HAP-1 (cell line): ENCODE measurements at regions not wholly inside any gene's neighbourhood (a gene's known extent, or its start where the extent isn't known, plus 50 kb on each side); places are given as distances from the start of the nearest gene placed in this dataset.

Experiments
- DNase-seq, 2 experiments: peaks; one replicate each; pipeline ENCODE4 v3.0.0-alpha.2; 2016 to 2020; ENCODE audit warnings: low spot score in 2 of 2
- H3K27me3 ChIP-seq: fragments of 250-450 bp; sonication (Bioruptor Pico); 2 replicates; pipeline ENCODE4 v1.5.1; 2020; ENCODE audit warnings: low read depth, mild to moderate bottlenecking, moderate library complexity
- H3K36me3 ChIP-seq: fragments of 250-450 bp; sonication (Bioruptor Pico); replicated peaks from 2 replicates; pipeline ENCODE4 v1.5.1; 2020; ENCODE audit warnings: mild to moderate bottlenecking
- H3K4me1 ChIP-seq: fragments of 250-450 bp; sonication (Bioruptor Pico); 2 replicates; pipeline ENCODE4 v1.5.1; 2020; ENCODE audit warnings: mild to moderate bottlenecking
- H3K4me3 ChIP-seq: fragments of 250-450 bp; sonication (Bioruptor Pico); 2 replicates; pipeline ENCODE4 v1.5.1; 2020; ENCODE audit warnings: mild to moderate bottlenecking, moderate library complexity
- H3K9me3 ChIP-seq: fragments of 250-450 bp; sonication (Bioruptor Pico); 2 replicates; pipeline ENCODE4 v1.5.1; 2020; ENCODE audit warnings: mild to moderate bottlenecking, moderate library complexity
- in situ Hi-C: fragments of 300-500 bp; cut with MboI; formaldehyde crosslinking; loops from 3 replicates; pipeline ENCODE4 v1.14.3; 2020; ENCODE audit warnings: low sequenced_read_pairs, inconsistent platforms, mixed read lengths

DNA sequence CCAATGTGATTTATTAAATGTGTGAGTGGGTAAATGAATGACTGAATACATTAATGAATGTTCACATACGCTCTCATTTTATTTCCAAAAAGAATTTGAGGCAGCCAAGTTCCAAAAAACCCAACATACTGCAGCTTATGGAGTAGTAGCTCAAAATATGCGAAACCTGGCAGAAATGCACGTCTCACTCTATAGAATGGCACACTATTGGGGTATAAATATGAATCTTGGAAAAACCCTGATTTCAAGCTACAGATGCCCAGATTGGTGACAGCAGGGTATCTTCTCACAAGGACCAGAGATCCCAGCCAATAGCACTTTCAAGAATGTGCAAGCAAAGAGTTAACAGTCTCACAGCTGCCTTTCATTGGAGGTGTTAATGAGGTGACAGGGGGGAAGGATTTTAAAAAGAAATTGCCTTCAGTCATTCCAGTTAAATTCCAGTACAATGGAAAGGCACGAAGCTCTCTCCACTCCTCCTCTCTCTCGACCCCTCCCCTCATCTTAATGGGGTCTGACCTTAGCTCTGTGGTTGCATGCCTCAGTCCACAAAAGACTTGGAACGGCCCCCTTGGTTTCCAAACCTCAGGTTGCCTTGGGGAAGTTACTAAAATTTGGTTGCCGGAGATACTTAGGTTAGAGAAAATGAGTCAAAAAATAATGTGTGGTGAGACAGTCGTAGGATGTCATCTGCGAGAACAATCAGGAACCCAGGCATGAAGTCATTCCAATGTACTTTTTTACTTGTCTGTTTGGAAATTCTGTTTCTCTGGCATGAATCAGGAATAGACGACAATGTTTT is 307.4 kb downstream of the NFIB start:
- no peaks in the 10 kb centered on the region for H3K4me1 ChIP-seq
- no peak for DNase-seq
- H3K9me3 ChIP-seq: no peaks in the 10 kb centered on the region
- no peaks in the 10 kb centered on the region for H3K27me3 ChIP-seq
- in situ Hi-C loops: no loop called here
- H3K4me3 ChIP-seq: no peak overlapping the region
- no peaks in the 10 kb centered on the region for H3K36me3 ChIP-seq

DNA sequence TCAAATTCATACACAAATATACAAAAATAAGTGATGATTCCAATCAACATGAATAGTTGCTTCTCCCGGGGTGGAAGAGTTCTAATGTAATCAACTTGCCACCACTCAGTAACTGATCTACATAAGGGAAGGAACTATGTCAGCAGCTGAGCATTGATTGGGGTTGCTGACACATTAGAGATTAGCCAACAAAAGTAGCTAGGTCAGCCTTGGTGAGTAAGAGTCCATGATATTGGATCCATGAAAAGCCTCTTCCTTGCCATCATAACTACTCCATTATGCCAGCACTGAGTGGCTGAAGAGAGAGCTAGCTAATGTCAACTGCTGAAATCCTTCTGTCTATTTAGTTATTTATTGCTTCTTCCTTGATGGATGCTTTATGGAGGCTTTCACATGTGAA is 309.8 kb downstream of the NFIB start:
- in situ Hi-C loops: no loop called here
- H3K4me3 ChIP-seq: no peak overlapping the region

DNA sequence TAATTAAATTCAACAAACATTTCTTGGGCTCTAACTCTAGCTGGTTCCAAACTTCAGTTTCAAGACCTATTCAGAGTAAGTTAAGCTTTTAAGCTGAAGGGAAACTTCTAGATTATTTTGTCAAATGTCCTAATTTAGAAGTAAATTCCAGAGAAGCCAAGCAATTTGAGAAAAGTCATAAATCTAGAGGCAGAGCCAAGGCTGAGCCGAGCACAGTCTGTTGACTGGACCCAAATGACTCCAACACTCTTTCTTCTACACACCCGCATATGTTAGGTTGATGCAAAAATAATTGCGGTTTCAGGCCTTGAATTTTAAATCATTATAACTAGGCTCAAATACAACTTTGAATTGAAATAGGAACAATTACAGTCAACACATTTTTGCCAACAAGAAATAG is 319.7 kb downstream of the NFIB start:
- H3K4me3 ChIP-seq: no peak overlapping the region
- H3K9me3 ChIP-seq: no peaks in the 10 kb centered on the region; the same call in 1 of the 2 replicates
- H3K27me3 ChIP-seq: no peaks in the 10 kb centered on the region
- in situ Hi-C loops: no loop called here
- H3K4me1 ChIP-seq: no peaks in the 10 kb centered on the region; the same call in 1 of the 2 replicates
- H3K36me3 ChIP-seq: no peaks in the 10 kb centered on the region
- DNase-seq: no peak

More for the DNA sequence above, 309.8 kb downstream of the NFIB start:
- Histone ChIP-seq H3K27me3 (no peaks in the 10 kb centered on the region), H3K9me3 (no peaks in the 10 kb centered on the region), H3K4me1 (no peaks in the 10 kb centered on the region), H3K36me3 (no peaks in the 10 kb centered on the region)
- no peak for DNase-seq

DNA sequence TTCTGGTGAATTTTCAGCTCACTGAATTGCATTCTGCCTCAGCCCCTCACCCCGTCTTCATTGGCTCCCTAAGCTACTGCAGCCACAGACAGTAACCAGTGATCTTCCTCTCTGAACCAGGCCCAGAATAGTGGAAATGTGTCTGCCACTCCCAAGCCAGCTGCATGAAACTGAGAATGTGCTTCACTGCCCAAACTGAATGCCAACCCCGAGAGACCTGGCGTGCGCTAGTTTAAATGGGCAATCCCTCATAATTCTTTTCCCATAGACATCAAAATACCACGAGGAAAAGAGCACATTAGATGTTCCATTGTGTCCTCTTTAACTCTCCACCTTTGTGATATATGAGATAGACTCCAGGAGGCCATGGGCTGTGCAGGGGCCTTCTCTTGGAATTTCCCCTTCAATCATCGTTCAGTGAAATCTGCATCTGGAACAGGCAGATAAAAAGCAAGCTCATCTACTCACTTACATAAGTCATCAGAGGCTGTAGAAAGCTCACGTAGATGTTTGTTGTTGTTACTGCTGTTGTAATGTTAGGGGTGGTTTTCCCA is 320.2 kb downstream of the NFIB start:
- no peaks in the 10 kb centered on the region; the same call in 1 of the 2 replicates for H3K9me3 ChIP-seq
- H3K36me3 ChIP-seq: no peaks in the 10 kb centered on the region
- no peak for DNase-seq
- no peak overlapping the region for H3K4me3 ChIP-seq
- H3K4me1 ChIP-seq: no peaks in the 10 kb centered on the region; the same call in 1 of the 2 replicates
- no peaks in the 10 kb centered on the region for H3K27me3 ChIP-seq
- in situ Hi-C loops: no loop called here

DNA sequence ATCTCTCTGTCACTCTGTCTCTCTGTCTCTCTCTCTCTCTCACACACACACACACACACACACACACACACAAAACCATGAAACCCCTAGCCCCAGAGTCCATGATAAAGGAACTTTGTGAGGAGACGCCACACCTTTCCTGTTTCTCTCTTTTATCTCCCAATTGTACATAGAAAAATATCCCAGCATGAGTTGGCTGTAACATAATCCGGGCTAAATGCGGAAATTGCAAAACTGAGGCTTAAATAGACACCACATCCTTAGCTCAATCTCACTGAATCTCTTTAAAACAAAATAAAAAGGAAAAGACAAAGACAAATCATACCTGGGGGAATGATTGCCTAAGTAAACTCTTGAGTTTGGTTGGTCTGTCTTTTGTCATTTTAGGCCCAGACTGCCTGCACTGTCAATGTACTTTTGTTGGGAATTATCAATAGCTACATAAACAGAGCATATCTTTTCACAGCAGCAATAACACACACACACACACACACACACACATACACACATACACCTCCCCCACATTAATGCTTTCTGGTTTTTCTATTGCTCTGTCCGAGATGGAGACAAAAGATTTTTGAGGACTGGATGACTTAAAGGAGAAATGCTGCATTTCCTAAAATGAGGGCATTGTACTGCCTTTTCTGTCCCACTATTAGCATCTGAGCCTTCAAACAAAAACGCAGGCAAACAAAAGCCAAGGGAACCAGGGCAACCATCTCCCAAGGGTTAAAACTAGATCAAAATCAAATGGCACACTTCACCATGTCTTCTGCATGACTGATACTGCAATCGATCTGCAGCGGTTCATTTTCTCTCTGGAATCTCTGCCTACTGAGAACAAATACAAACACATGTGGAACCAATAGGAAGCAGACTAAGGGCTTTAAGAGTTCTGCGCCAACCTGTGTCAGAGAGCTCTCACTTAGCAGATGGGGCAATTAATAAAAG is 321.5 kb downstream of the NFIB start:
- Histone ChIP-seq H3K27me3 (no peaks in the 10 kb centered on the region), H3K9me3 (no peaks in the 10 kb centered on the region; the same call in 1 of the 2 replicates), H3K4me1 (no peaks in the 10 kb centered on the region; the same call in 1 of the 2 replicates), H3K4me3 (no peak overlapping the region), H3K36me3 (no peaks in the 10 kb centered on the region)
- no peak for DNase-seq
- in situ Hi-C loops: no loop called here

DNA sequence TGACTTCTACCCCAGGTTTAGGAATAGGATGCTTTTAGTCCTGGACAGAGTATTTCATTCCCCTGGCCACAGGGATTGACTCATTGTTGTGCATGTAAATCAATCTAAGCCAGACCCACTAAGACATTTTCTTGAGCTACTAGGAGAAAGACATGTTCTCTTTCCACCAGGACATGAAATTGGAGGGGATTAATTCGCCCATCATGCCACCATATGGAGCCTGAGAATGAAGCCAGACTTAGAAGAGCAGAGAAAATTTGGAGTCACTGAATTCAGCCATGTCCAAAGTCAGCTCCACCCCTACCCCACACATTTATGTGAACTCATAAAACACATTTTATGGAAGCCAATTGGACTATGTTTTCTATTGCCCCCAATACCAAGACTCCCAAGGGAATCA is 322.5 kb downstream of the NFIB start:
- H3K9me3 ChIP-seq: no peaks in the 10 kb centered on the region; the same call in 1 of the 2 replicates
- H3K36me3 ChIP-seq: no peaks in the 10 kb centered on the region
- H3K27me3 ChIP-seq: no peaks in the 10 kb centered on the region
- in situ Hi-C loops: no loop called here
- H3K4me1 ChIP-seq: no peaks in the 10 kb centered on the region; the same call in 1 of the 2 replicates
- no peak for DNase-seq
- no peak overlapping the region for H3K4me3 ChIP-seq

DNA sequence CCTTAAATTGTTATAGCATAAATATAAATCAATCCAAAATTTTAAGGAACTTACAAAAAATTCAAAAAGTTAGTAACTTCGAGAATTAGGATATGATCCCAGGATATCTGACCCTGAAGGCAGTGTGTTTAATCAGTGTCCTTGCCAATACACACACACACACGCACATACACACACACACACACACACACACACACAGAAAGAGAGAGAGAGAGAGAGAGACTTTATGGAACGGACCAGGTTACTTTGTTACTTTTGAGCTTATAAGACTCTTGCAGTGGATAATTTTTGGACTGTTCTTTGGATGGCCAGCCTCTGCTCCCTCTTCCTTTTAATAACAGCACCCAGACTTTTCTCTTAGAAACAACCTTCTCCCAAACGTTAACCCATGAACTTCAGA is 322.9 kb downstream of the NFIB start:
- Histone ChIP-seq H3K9me3 (no peaks in the 10 kb centered on the region; the same call in none of the 2 replicates), H3K36me3 (no peaks in the 10 kb centered on the region), H3K27me3 (no peaks in the 10 kb centered on the region), H3K4me3 (no peak overlapping the region), H3K4me1 (no peaks in the 10 kb centered on the region; the same call in 1 of the 2 replicates)
- no peak for DNase-seq
- in situ Hi-C loops: no loop called here

DNA sequence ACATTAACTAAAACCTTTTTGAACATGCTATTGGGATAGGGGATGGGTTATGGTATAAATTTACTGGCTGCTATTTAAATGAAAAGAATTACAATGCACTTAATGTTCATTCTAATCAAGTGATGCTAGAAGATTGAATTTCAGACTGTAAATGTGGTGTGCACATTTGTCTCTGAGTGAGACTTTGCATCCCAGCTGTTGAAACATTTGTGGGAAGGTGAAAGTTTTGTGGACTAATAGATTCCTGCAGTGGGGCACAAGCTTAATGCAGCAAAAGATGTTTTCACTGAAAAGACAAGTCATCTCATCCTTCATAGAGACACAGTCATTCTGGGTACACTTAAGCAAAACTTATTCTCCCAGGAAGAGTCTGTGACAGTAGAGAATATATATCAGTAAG is 323.6 kb downstream of the NFIB start:
- no peak overlapping the region for H3K4me3 ChIP-seq
- DNase-seq: no peak
- no peaks in the 10 kb centered on the region for H3K36me3 ChIP-seq
- H3K4me1 ChIP-seq: no peaks in the 10 kb centered on the region; the same call in 1 of the 2 replicates
- in situ Hi-C loops: no loop called here
- H3K27me3 ChIP-seq: no peaks in the 10 kb centered on the region
- no peaks in the 10 kb centered on the region; the same call in none of the 2 replicates for H3K9me3 ChIP-seq

DNA sequence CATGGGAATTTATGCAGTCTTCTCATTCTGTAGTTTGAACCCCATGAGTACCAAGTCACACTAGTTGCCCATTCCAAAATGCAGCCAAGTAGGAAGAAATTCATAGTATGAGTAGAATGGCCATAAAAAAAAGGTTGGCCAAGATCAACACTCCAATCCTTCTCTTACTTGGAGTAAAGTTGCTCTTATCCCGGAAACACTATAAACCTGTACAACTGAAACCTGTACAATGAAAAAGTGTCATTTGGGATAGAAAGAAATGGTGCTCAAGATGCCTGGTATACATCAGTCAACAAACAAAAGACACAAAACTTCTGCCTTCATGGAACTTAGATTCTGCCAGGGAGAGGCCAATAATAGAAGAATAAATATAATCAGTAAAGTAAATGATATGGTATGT is 325.0 kb downstream of the NFIB start:
- Histone ChIP-seq H3K9me3 (no peaks in the 10 kb centered on the region; the same call in none of the 2 replicates), H3K27me3 (no peaks in the 10 kb centered on the region), H3K36me3 (no peaks in the 10 kb centered on the region), H3K4me3 (no peak overlapping the region), H3K4me1 (no peaks in the 10 kb centered on the region; the same call in 1 of the 2 replicates)
- no peak for DNase-seq
- in situ Hi-C loops: no loop called here

DNA sequence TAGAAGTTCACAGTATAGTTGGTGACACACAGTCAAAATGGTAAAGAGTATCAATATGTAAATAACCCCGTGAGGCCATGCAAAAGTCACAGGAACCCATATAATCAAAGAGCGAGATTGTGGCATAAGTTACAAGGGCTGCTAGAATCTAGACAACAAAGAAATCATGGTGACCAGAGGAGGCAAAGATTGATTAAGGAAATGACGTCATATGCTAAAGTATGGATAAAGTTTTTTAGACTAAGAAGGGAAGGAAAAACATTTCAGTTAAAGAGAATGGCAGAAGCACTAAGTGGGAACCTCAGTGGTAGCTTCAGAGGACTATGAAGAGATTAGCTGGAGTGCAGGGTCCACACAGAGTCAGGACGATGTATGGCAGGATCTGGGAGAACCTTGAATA is 330.3 kb downstream of the NFIB start:
- no peak overlapping the region for H3K4me3 ChIP-seq
- no peaks in the 10 kb centered on the region; the same call in 1 of the 2 replicates for H3K9me3 ChIP-seq
- no peaks in the 10 kb centered on the region for H3K4me1 ChIP-seq
- H3K27me3 ChIP-seq: no peaks in the 10 kb centered on the region
- in situ Hi-C loops: no loop called here
- H3K36me3 ChIP-seq: no peaks in the 10 kb centered on the region
- DNase-seq: no peak

DNA sequence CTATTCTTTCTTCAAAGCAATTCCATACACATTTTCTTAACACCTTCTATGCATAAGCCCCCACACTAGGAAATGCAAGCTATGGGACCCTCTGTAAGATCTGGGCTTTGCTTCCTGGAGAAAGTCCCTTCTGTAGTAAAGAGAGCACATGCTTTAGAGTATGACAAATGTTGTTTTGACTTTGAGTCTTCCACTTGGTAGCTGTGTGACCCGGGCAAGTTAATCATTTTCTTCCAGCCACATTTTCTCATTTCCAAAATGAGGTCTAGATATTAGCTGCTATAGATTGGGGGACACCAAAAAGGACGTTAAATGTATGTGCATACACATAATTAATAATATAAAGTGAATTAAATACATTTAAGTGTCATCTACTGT is 334.0 kb downstream of the NFIB start:
- in situ Hi-C loops: no loop called here
- no peaks in the 10 kb centered on the region for H3K4me1 ChIP-seq
- no peaks in the 10 kb centered on the region for H3K27me3 ChIP-seq
- H3K36me3 ChIP-seq: no peaks in the 10 kb centered on the region
- DNase-seq: no peak
- no peak overlapping the region for H3K4me3 ChIP-seq
- no peaks in the 10 kb centered on the region for H3K9me3 ChIP-seq

DNA sequence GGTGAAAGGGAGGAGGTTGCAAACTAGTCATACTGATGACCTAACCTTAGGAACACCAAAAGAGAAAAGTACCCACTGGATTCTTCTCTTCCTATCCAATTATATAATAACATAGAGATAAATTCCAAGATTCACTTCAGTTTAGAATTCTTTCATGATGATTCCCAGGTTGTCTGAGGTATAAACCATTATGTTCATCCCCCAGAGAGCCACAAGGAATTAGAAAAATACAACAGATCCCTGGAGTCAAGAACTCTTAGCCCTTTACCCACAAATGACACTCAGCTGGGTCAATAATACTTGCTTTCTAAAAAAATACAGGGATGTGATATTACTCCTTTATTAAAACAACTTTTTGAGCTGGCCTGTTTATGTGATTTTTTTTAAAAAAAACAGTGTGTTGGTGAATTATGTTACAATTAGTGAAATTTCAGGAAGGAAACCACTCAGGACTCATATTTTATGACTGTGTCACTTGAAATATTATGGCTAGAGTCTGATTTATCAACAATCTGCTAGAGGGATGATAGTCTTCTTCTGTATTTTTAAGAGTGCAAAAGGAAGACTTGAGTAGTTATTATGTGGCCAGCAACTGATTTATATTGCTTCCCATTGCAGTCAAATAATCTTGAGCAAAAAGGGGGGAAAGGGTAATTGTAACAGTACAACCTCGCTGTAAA is 338.2 kb downstream of the NFIB start:
- H3K36me3 ChIP-seq: no peaks in the 10 kb centered on the region
- no peaks in the 10 kb centered on the region for H3K27me3 ChIP-seq
- in situ Hi-C loops: no loop called here
- H3K4me3 ChIP-seq: no peak overlapping the region
- H3K9me3 ChIP-seq: no peaks in the 10 kb centered on the region
- no peaks in the 10 kb centered on the region for H3K4me1 ChIP-seq
- no peak for DNase-seq

DNA sequence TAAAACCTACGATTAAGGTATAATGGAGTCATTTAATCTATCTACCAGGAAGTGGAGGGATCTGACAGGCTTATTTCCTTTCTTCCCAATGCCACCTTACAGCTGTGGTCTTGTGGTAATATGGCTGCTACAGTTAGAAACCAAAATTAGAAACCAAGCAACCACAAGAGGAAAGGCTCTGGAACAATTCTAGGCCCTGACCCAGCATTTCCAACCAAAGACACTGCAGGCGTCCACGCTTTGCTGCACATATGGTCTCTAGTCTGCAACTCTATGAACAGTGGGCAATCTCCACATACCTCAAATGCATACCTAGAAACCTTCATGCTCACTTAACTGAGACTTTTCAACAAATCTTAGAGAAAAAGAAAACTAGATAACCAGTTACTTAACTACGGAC is 339.1 kb downstream of the NFIB start:
- H3K9me3 ChIP-seq: no peaks in the 10 kb centered on the region
- H3K4me1 ChIP-seq: no peaks in the 10 kb centered on the region
- no peaks in the 10 kb centered on the region for H3K27me3 ChIP-seq
- no peak overlapping the region for H3K4me3 ChIP-seq
- in situ Hi-C loops: no loop called here
- no peak for DNase-seq
- no peaks in the 10 kb centered on the region for H3K36me3 ChIP-seq
